ENCODE measurements at regions not wholly inside any gene's neighbourhood (a gene's known extent, or its start where the extent isn't known, plus 50 kb on each side); places are given as distances from the start of the nearest gene placed in this dataset.

- H3K9me3 Mint-ChIP-seq (ENCODE audit: low read depth) = peaks cover 9% of the 10 kb centered on the region
- TF ChIP-seq CTCF (IDR thresholded peaks at IDR 0.05; ENCODE audit: unreplicated experiment) = no peak
- peaks cover 7% of the 10 kb centered on the region for H3K27me3 Mint-ChIP-seq
- H3K27ac Mint-ChIP-seq = no peak overlapping the region
- H3K4me1 Mint-ChIP-seq (ENCODE audit: low read depth) = no peaks in the 10 kb centered on the region
- H3K4me3 Mint-ChIP-seq (ENCODE audit: low read depth) = no peak overlapping the region
- no peak for DNase-seq (ENCODE audit: low spot score, unreplicated experiment)
- peaks cover 2% of the 10 kb centered on the region for H3K36me3 Mint-ChIP-seq (ENCODE audit: insufficient read depth)
Observed at GRCh38 chr18:10047237-10047636, 133.4 kb downstream of the VAPA start.

GRCh38 chr18:10049747-10050146 lies 135.9 kb downstream of the VAPA start:
- H3K27ac Mint-ChIP-seq = no peak overlapping the region
- no peak overlapping the region for H3K4me3 Mint-ChIP-seq (ENCODE audit: low read depth)

GRCh38 chr18:10050956-10051355 lies 137.1 kb downstream of the VAPA start:
- no peak for TF ChIP-seq CTCF (IDR thresholded peaks at IDR 0.05; ENCODE audit: unreplicated experiment)
- H3K27me3 Mint-ChIP-seq = peaks cover 26% of the 10 kb centered on the region
- H3K4me1 Mint-ChIP-seq (ENCODE audit: low read depth) = peaks cover 2% of the 10 kb centered on the region
- H3K4me3 Mint-ChIP-seq (ENCODE audit: low read depth) = no peak overlapping the region
- H3K27ac Mint-ChIP-seq = no peak overlapping the region
- DNase-seq (ENCODE audit: low spot score, unreplicated experiment) = no peak
- H3K36me3 Mint-ChIP-seq (ENCODE audit: insufficient read depth) = no peaks in the 10 kb centered on the region
- no peaks in the 10 kb centered on the region for H3K9me3 Mint-ChIP-seq (ENCODE audit: low read depth)

More at GRCh38 chr18:10049747-10050146, 135.9 kb downstream of the VAPA start:
- Mint-ChIP-seq H3K36me3 (ENCODE audit: insufficient read depth) (no peaks in the 10 kb centered on the region), H3K4me1 (ENCODE audit: low read depth) (peaks cover 1% of the 10 kb centered on the region), H3K9me3 (ENCODE audit: low read depth) (no peaks in the 10 kb centered on the region), H3K27me3 (peaks cover 14% of the 10 kb centered on the region)
- DNase-seq (ENCODE audit: low spot score, unreplicated experiment) = no peak
- no peak for TF ChIP-seq CTCF (IDR thresholded peaks at IDR 0.05; ENCODE audit: unreplicated experiment)

GRCh38 chr18:10051877-10052631 lies 138.2 kb downstream of the VAPA start:
- Mint-ChIP-seq H3K27ac (no peak overlapping the region), H3K9me3 (ENCODE audit: low read depth) (no peaks in the 10 kb centered on the region), H3K27me3 (peaks cover 29% of the 10 kb centered on the region), H3K36me3 (ENCODE audit: insufficient read depth) (no peaks in the 10 kb centered on the region), H3K4me3 (ENCODE audit: low read depth) (no peak overlapping the region), H3K4me1 (ENCODE audit: low read depth) (peaks cover 2% of the 10 kb centered on the region)
- DNase-seq (ENCODE audit: low spot score, unreplicated experiment) = no peak
- TF ChIP-seq CTCF (IDR thresholded peaks at IDR 0.05; ENCODE audit: unreplicated experiment) = no peak

- no peak for TF ChIP-seq CTCF (IDR thresholded peaks at IDR 0.05; ENCODE audit: unreplicated experiment)
- H3K9me3 Mint-ChIP-seq (ENCODE audit: low read depth) = no peaks in the 10 kb centered on the region
- DNase-seq (ENCODE audit: low spot score, unreplicated experiment) = no peak
- H3K4me3 Mint-ChIP-seq (ENCODE audit: low read depth) = no peak overlapping the region
- H3K27ac Mint-ChIP-seq = no peak overlapping the region
- H3K36me3 Mint-ChIP-seq (ENCODE audit: insufficient read depth) = no peaks in the 10 kb centered on the region
- peaks cover 2% of the 10 kb centered on the region for H3K4me1 Mint-ChIP-seq (ENCODE audit: low read depth)
- H3K27me3 Mint-ChIP-seq = peaks cover 27% of the 10 kb centered on the region
Observed at GRCh38 chr18:10052871-10053270, 139.1 kb downstream of the VAPA start.

Measured in progenitor cell of endocrine pancreas (in vitro differentiated cells).